CD4-positive, alpha-beta T cell treated with Interleukin-15 for 4 hours (primary cell): ENCODE measurements at regions not wholly inside any gene's neighbourhood (a gene's known extent, or its start where the extent isn't known, plus 50 kb on each side); places are given as distances from the start of the nearest gene placed in this dataset.

Source experiments
- DNase-seq: peaks from one replicate; pipeline ENCODE4 v3.0.0-alpha.2; 2020; ENCODE audit warnings: low spot score

DNA sequence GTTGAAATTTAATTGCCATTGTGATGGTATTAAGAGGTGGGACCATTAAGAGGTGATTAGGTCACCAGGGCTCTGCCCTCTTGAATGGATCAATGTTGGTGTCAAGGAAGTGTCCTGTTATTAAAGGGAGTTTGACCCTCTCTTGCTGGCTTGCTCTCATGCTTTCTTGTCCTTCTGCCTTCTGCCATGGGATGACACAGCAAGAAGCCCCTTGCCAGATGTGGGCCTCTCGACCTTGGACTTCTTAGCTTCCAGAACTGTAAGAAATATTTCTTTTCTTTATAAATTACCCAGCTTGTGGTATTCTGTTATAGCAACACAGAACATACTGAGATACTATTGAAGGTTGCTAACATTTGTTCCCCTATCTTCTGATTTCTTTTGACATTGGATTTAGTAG is 157.0 kb downstream of the MDFIC start:
- no peak for DNase-seq

DNA sequence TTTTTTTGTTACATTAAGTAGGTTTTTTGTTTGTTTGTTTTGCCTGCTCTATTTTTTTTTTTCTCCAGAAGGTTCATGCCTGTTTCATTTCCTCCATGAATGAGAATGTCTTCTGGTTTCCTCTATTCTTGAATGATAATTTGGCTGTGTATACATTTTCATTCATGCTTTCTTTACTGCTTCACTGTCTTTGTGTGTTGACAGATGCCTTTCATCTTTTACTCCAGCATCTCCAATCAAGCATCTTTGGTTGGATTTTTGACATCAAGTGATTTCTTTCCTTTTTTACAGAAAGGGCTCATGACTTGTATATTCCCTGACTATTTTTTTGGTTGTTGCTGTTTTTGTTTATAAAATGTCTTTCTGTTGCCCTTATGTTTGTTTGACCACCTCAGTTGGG is 156.5 kb downstream of the MDFIC start:
- no peak for DNase-seq

DNA sequence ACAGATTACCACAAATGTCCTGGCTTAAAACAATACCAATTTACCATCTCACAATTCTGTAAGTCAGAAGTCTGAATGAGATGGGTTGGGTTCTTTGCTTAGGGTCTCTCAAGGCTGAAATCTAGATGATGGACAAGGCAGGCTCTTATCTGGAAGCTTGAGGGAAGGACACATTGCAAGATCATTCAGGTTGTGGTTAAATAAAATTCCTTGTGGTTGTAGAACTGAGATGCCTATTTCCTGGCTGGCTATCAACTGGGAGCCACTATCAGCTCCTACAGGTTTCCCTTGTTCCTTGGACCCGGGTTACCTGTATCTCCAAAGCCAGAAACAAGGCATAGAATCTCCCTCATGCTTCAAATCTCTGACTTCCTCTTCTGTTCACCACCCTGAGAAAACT is 148.4 kb downstream of the MDFIC start:
- no peak for DNase-seq
